Caco-2 (cell line): ENCODE measurements at regions not wholly inside any gene's neighbourhood (a gene's known extent, or its start where the extent isn't known, plus 50 kb on each side); places are given as distances from the start of the nearest gene placed in this dataset.

Experiments
- BruUV-seq: library from RNA; stranded (reverse); fragments of 400-500 nt; replicated peaks from 2 replicates; lab custom pipeline; 2021; lab: Mats Ljungman, UMichigan
- CTCF ChIA-PET: fragments of 300-600 bp; sonication (Branson Sonifier 250); formaldehyde crosslinking; loops from one replicate; lab custom pipeline; 2022; ENCODE audit warnings: antibody characterized with exemption; lab: Charles Lee
- POLR2A ChIA-PET: fragments of 300-600 bp; sonication (Branson Sonifier 250); formaldehyde crosslinking; loops from one replicate; lab custom pipeline; 2022; ENCODE audit warnings: antibody characterized with exemption; lab: Charles Lee
- DNase-seq, 2 experiments: peaks; one replicate each; pipeline versions ENCODE4 v3.0.0 to v3.0.0-alpha.2; 2020 to 2022
- H3K27me3 ChIP-seq: replicated peaks from 2 replicates; pipeline ENCODE4 v1.6.0; 2011; ENCODE audit warnings: low read length; ENCODE audit not compliant: control insufficient read depth, insufficient read depth
- H3K36me3 ChIP-seq: 2 replicates; pipeline ENCODE4 v1.5.1; 2011; ENCODE audit warnings: low read length; ENCODE audit not compliant: control insufficient read depth, insufficient read depth
- H3K4me1 ChIP-seq: fragments of 250-450 bp; sonication (Bioruptor Pico); 2 replicates; pipeline ENCODE4 v1.5.1; 2020; ENCODE audit warnings: mild to moderate bottlenecking
- H3K4me3 ChIP-seq: 2 replicates; pipeline ENCODE4 v1.5.1; 2011; ENCODE audit warnings: low read depth, mild to moderate bottlenecking, control low read depth, low read length
- H3K9me3 ChIP-seq: fragments of 250-450 bp; sonication (Bioruptor Pico); 2 replicates; pipeline ENCODE4 v1.5.1; 2020; ENCODE audit warnings: mild to moderate bottlenecking, moderate library complexity
- H3K27ac Mint-ChIP-seq: one replicate; pipeline ENCODE4 v1.8.0; 2022; ENCODE audit warnings: mixed read lengths; ENCODE audit not compliant: unreplicated experiment
- H3K27me3 Mint-ChIP-seq: one replicate; pipeline ENCODE4 v1.8.0; 2022; ENCODE audit warnings: mixed read lengths; ENCODE audit not compliant: insufficient read depth, unreplicated experiment
- H3K36me3 Mint-ChIP-seq: one replicate; pipeline ENCODE4 v1.8.0; 2022; ENCODE audit warnings: mild to moderate bottlenecking, mixed read lengths; ENCODE audit not compliant: insufficient read depth, unreplicated experiment
- H3K4me1 Mint-ChIP-seq: one replicate; pipeline ENCODE4 v1.8.0; 2022; ENCODE audit warnings: low read depth, mixed read lengths; ENCODE audit not compliant: unreplicated experiment
- H3K4me3 Mint-ChIP-seq: one replicate; pipeline ENCODE4 v1.8.0; 2022; ENCODE audit warnings: mild to moderate bottlenecking, moderate library complexity, mixed read lengths; ENCODE audit not compliant: unreplicated experiment
- H3K9me3 Mint-ChIP-seq: one replicate; pipeline ENCODE4 v1.8.0; 2022; ENCODE audit warnings: mixed read lengths; ENCODE audit not compliant: unreplicated experiment
- CTCF ChIP-seq, 2 experiments: fragments of 200-600 bp in 1 of 2; IDR thresholded peaks; 1 replicate in 1 of 2; 2 replicates in 1 of 2; pipeline versions ENCODE4 v1.5.1 to v1.8.0; 2011 to 2022; ENCODE audit warnings: antibody characterized with exemption in 1 of 2, control low read depth in 1 of 2, inconsistent platforms in 1 of 2, low read depth in 1 of 2, low read length in 1 of 2, mild to moderate bottlenecking in 1 of 2, moderate library complexity in 1 of 2; ENCODE audit not compliant: insufficient read depth in 1 of 2, severe bottlenecking in 1 of 2, unreplicated experiment in 1 of 2
- intact Hi-C: fragments of 100-400 bp; cut with micrococcal nuclease; formaldehyde crosslinking; loops from one replicate; pipeline ENCODE4 v1.10.0; 2022; ENCODE audit not compliant: unreplicated experiment

- no peak overlapping the region for H3K4me3 Mint-ChIP-seq
- H3K4me3 ChIP-seq: no peak overlapping the region
- H3K27me3 ChIP-seq: no peaks in the 10 kb centered on the region
- no peak for DNase-seq
- H3K27ac Mint-ChIP-seq: no peak overlapping the region
- no peaks in the 10 kb centered on the region for H3K27me3 Mint-ChIP-seq
- no peaks in the 10 kb centered on the region for H3K4me1 Mint-ChIP-seq
- H3K36me3 Mint-ChIP-seq: peaks cover 4% of the 10 kb centered on the region
- intact Hi-C loops: no loop called here
- H3K4me1 ChIP-seq: no peaks in the 10 kb centered on the region
- H3K9me3 Mint-ChIP-seq: no peaks in the 10 kb centered on the region
- ChIA-PET CTCF (no interaction called here), POLR2A (no interaction called here)
- H3K36me3 ChIP-seq: no peaks in the 10 kb centered on the region
- TF ChIP-seq CTCF (IDR thresholded peaks at IDR 0.05; ENCODE audit: insufficient read depth in 1 of 2, low read depth in 1 of 2, low read length in 1 of 2, severe bottlenecking in 1 of 2, unreplicated experiment in 1 of 2): no peak
- H3K9me3 ChIP-seq: no peaks in the 10 kb centered on the region
- no TSS peak for BruUV-seq
Observed at GRCh38 chr6:167422934-167423333, 98.0 kb downstream of the TTLL2 start.

- intact Hi-C loops: no loop called here
- Mint-ChIP-seq H3K36me3 (peaks cover 4% of the 10 kb centered on the region), H3K27ac (no peak overlapping the region), H3K9me3 (peaks cover 4% of the 10 kb centered on the region), H3K4me3 (no peak overlapping the region), H3K4me1 (no peaks in the 10 kb centered on the region), H3K27me3 (no peaks in the 10 kb centered on the region)
- Histone ChIP-seq H3K9me3 (no peaks in the 10 kb centered on the region), H3K4me1 (no peaks in the 10 kb centered on the region), H3K4me3 (no peak overlapping the region), H3K27me3 (no peaks in the 10 kb centered on the region), H3K36me3 (no peaks in the 10 kb centered on the region)
- BruUV-seq: no TSS peak
- ChIA-PET POLR2A (interaction anchor here (0.7 kb wide), 1 partner anchor 155 kb away, joined by 3 read pairs; no protein-coding TSS in a partner anchor), CTCF (no interaction called here)
- TF ChIP-seq CTCF (IDR thresholded peaks at IDR 0.05; ENCODE audit: insufficient read depth in 1 of 2, low read depth in 1 of 2, low read length in 1 of 2, severe bottlenecking in 1 of 2, unreplicated experiment in 1 of 2): no peak
- no peak for DNase-seq
Observed at GRCh38 chr6:167424060-167424673, 99.3 kb downstream of the TTLL2 start.

- Histone ChIP-seq H3K9me3 (no peaks in the 10 kb centered on the region), H3K36me3 (no peaks in the 10 kb centered on the region), H3K27me3 (no peaks in the 10 kb centered on the region), H3K4me1 (no peaks in the 10 kb centered on the region), H3K4me3 (no peak overlapping the region)
- Mint-ChIP-seq H3K36me3 (peaks cover 4% of the 10 kb centered on the region), H3K9me3 (peaks cover 9% of the 10 kb centered on the region), H3K27ac (no peak overlapping the region), H3K4me3 (no peak overlapping the region), H3K4me1 (no peaks in the 10 kb centered on the region), H3K27me3 (no peaks in the 10 kb centered on the region)
- no peak for TF ChIP-seq CTCF (IDR thresholded peaks at IDR 0.05; ENCODE audit: insufficient read depth in 1 of 2, low read depth in 1 of 2, low read length in 1 of 2, severe bottlenecking in 1 of 2, unreplicated experiment in 1 of 2)
- BruUV-seq: no TSS peak
- POLR2A ChIA-PET: interaction anchor here (0.7 kb wide), 1 partner anchor 156 kb away, joined by 3 read pairs; no protein-coding TSS in a partner anchor
- intact Hi-C loops: no loop called here
- no peak for DNase-seq
- CTCF ChIA-PET: no interaction called here
Observed at GRCh38 chr6:167424700-167425099, 99.8 kb downstream of the TTLL2 start.
